ENCODE measurements at regions not wholly inside any gene's neighbourhood (a gene's known extent, or its start where the extent isn't known, plus 50 kb on each side); places are given as distances from the start of the nearest gene placed in this dataset.
"Not testable (repeated sequence)": the region's sequence is repeated elsewhere in the genome, so short reads cannot be mapped to it uniquely, and the experiment has no call there.

GRCh38 chr12:94012071-94012470 lies 136.3 kb upstream of the PLXNC1 start:
- DNase-seq (ENCODE audit: low read depth, low spot score), result no peak
- POLR2A ChIA-PET, result no interaction called here
- CTCF ChIA-PET, result interaction anchor here (0.8 kb wide), 1 partner anchor 445 kb away, joined by 3 read pairs; no protein-coding TSS in a partner anchor
- H3K4me3 ChIP-seq (ENCODE audit: low read depth, low read length), result no peak overlapping the region
- TF ChIP-seq, protein P1, sequence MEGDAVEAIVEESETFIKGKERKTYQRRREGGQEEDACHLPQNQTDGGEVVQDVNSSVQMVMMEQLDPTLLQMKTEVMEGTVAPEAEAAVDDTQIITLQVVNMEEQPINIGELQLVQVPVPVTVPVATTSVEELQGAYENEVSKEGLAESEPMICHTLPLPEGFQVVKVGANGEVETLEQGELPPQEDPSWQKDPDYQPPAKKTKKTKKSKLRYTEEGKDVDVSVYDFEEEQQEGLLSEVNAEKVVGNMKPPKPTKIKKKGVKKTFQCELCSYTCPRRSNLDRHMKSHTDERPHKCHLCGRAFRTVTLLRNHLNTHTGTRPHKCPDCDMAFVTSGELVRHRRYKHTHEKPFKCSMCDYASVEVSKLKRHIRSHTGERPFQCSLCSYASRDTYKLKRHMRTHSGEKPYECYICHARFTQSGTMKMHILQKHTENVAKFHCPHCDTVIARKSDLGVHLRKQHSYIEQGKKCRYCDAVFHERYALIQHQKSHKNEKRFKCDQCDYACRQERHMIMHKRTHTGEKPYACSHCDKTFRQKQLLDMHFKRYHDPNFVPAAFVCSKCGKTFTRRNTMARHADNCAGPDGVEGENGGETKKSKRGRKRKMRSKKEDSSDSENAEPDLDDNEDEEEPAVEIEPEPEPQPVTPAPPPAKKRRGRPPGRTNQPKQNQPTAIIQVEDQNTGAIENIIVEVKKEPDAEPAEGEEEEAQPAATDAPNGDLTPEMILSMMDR (IDR thresholded peaks at IDR 0.05; ENCODE audit: insufficient read depth, low read length, missing control alignments), result no peak

- TF ChIP-seq, protein P1 (IDR thresholded peaks at IDR 0.05; ENCODE audit: insufficient read depth, low read length, missing control alignments), result no peak
- CTCF ChIA-PET, result interaction anchor here (0.8 kb wide), 1 partner anchor 445 kb away, joined by 3 read pairs; no protein-coding TSS in a partner anchor
- no peak for DNase-seq (ENCODE audit: low read depth, low spot score)
- H3K4me3 ChIP-seq (ENCODE audit: low read depth, low read length), result no peak overlapping the region
- POLR2A ChIA-PET, result no interaction called here
These were observed 135.8 kb upstream of the PLXNC1 start for GRCh38 chr12:94012590-94012989.

GRCh38 chr12:94017247-94017646 lies 131.1 kb upstream of the PLXNC1 start:
- H3K4me3 ChIP-seq (ENCODE audit: low read depth, low read length); POLR2A ChIA-PET; DNase-seq (ENCODE audit: low read depth, low spot score): not testable (repeated sequence)
- CTCF ChIA-PET, result interaction anchor here (0.6 kb wide), 1 partner anchor 514 kb away, joined by 3 read pairs; no protein-coding TSS in a partner anchor

GRCh38 chr12:94020335-94020734 lies 128.0 kb upstream of the PLXNC1 start:
- CTCF ChIA-PET, result no interaction called here
- TF ChIP-seq, protein P1 (IDR thresholded peaks at IDR 0.05; ENCODE audit: insufficient read depth, low read length, missing control alignments), result no peak
- no peak overlapping the region for H3K4me3 ChIP-seq (ENCODE audit: low read depth, low read length)
- POLR2A ChIA-PET, result no interaction called here
- DNase-seq (ENCODE audit: low read depth, low spot score), result no peak

GRCh38 chr12:94023879-94024278 lies 124.5 kb upstream of the PLXNC1 start:
- no peak overlapping the region for H3K4me3 ChIP-seq (ENCODE audit: low read depth, low read length)
- TF ChIP-seq, protein P1 (IDR thresholded peaks at IDR 0.05; ENCODE audit: insufficient read depth, low read length, missing control alignments), result no peak
- no peak for DNase-seq (ENCODE audit: low read depth, low spot score)
- CTCF ChIA-PET, result no interaction called here
- POLR2A ChIA-PET, result no interaction called here

GRCh38 chr12:94025068-94025467 lies 123.3 kb upstream of the PLXNC1 start:
- CTCF ChIA-PET, result no interaction called here
- DNase-seq (ENCODE audit: low read depth, low spot score), result no peak
- POLR2A ChIA-PET, result no interaction called here
- TF ChIP-seq, protein P1 (IDR thresholded peaks at IDR 0.05; ENCODE audit: insufficient read depth, low read length, missing control alignments), result no peak
- no peak overlapping the region for H3K4me3 ChIP-seq (ENCODE audit: low read depth, low read length)

- ChIA-PET CTCF (no interaction called here), POLR2A (no interaction called here)
- TF ChIP-seq, protein P1 (IDR thresholded peaks at IDR 0.05; ENCODE audit: insufficient read depth, low read length, missing control alignments), result no peak
- H3K4me3 ChIP-seq (ENCODE audit: low read depth, low read length), result no peak overlapping the region
- DNase-seq (ENCODE audit: low read depth, low spot score), result no peak
These were observed 122.6 kb upstream of the PLXNC1 start for GRCh38 chr12:94025756-94026155.

All from AG04449 (cell line).